GM23248 (cell line): ENCODE measurements at regions not wholly inside any gene's neighbourhood (a gene's known extent, or its start where the extent isn't known, plus 50 kb on each side); places are given as distances from the start of the nearest gene placed in this dataset.

Experiments
- DNase-seq: peaks from one replicate; pipeline ENCODE4 v3.0.0-alpha.2; 2015
- H2AFZ ChIP-seq: fragments of 200-600 bp; sonication (generic); 2 replicates; pipeline ENCODE4 v1.6.1; 2016; ENCODE audit warnings: antibody characterized with exemption
- H3F3A ChIP-seq: fragments of 200-600 bp; sonication (generic); 2 replicates; pipeline ENCODE4 v1.6.1; 2016; ENCODE audit warnings: mild to moderate bottlenecking, antibody characterized with exemption, mixed run types; ENCODE audit not compliant: insufficient read depth
- H3K27ac ChIP-seq: fragments of 200-600 bp; sonication (generic); 2 replicates; pipeline ENCODE4 v1.5.1; 2016; ENCODE audit warnings: mild to moderate bottlenecking
- H3K27me3 ChIP-seq: fragments of 200-600 bp; sonication (generic); replicated peaks from 2 replicates; pipeline ENCODE4 v1.6.1; 2016; ENCODE audit warnings: mild to moderate bottlenecking; ENCODE audit not compliant: insufficient read depth
- H3K36me3 ChIP-seq: fragments of 200-600 bp; sonication (generic); 2 replicates; pipeline ENCODE4 v1.6.1; 2016; ENCODE audit warnings: low read depth, mild to moderate bottlenecking
- H3K4me1 ChIP-seq: fragments of 200-600 bp; sonication (generic); 2 replicates; pipeline ENCODE4 v1.6.1; 2016; ENCODE audit warnings: mild to moderate bottlenecking; ENCODE audit not compliant: insufficient read depth
- H3K4me2 ChIP-seq: fragments of 200-600 bp; sonication (generic); one replicate; pipeline ENCODE4 v1.6.1; 2016; ENCODE audit warnings: mild to moderate bottlenecking; ENCODE audit not compliant: unreplicated experiment
- H3K4me3 ChIP-seq: fragments of 200-600 bp; sonication (generic); 2 replicates; pipeline ENCODE4 v1.5.1; 2016; ENCODE audit warnings: mild to moderate bottlenecking
- H3K79me2 ChIP-seq: fragments of 200-600 bp; sonication (generic); 2 replicates; pipeline ENCODE4 v1.6.1; 2016; ENCODE audit warnings: mild to moderate bottlenecking; ENCODE audit not compliant: insufficient read depth
- H3K9ac ChIP-seq: fragments of 200-600 bp; sonication (generic); 2 replicates; pipeline ENCODE4 v1.6.1; 2016; ENCODE audit warnings: mild to moderate bottlenecking
- H3K9me2 ChIP-seq: fragments of 200-600 bp; sonication (generic); 2 replicates; pipeline ENCODE4 v1.6.1; 2016; ENCODE audit warnings: mixed run types, mild to moderate bottlenecking, moderate library complexity; ENCODE audit not compliant: insufficient read depth
- H3K9me3 ChIP-seq: fragments of 200-600 bp; sonication (generic); one replicate; pipeline ENCODE4 v1.6.1; 2017; ENCODE audit warnings: low read depth
- H4K20me1 ChIP-seq: fragments of 200-600 bp; sonication (generic); 2 replicates; pipeline ENCODE4 v1.6.0; 2016; ENCODE audit not compliant: insufficient read depth
- EZH2 ChIP-seq: fragments of 200-600 bp; sonication (generic); IDR thresholded peaks from 2 replicates; pipeline ENCODE4 v1.6.1; 2018; ENCODE audit warnings: antibody characterized with exemption, mild to moderate bottlenecking; ENCODE audit not compliant: insufficient read depth, poor library complexity, severe bottlenecking
- EZH2phosphoT487 ChIP-seq: fragments of 200-600 bp; sonication (generic); IDR thresholded peaks from 2 replicates; pipeline ENCODE4 v1.6.1; 2018; ENCODE audit warnings: antibody characterized with exemption, moderate library complexity, mild to moderate bottlenecking, low read depth; ENCODE audit not compliant: insufficient read depth
- WGBS, 2 experiments: methylation state at CpG; one replicate each; pipeline ENCODE4 v1.1.6; 2015 to 2017; ENCODE audit warnings: low lambda C conversion rate in 2 of 2, low coverage in 1 of 2; ENCODE audit errors: missing lambda C conversion rate in 2 of 2; 5-methylcytosine and 5-hydroxymethylcytosine counted together
- in situ Hi-C: fragments of 300-500 bp; cut with MboI; formaldehyde crosslinking; loops from 2 replicates; pipeline ENCODE4 v1.15.0; 2020

- Histone ChIP-seq H3K4me3 (no peak overlapping the region), H3K36me3 (no peaks in the 10 kb centered on the region), H3F3A (no peaks in the 10 kb centered on the region), H2AFZ (no peak overlapping the region), H3K79me2 (no peaks in the 10 kb centered on the region), H3K9me2 (no peaks in the 10 kb centered on the region), H3K27me3 (peaks cover 10% of the 10 kb centered on the region), H3K9me3 (no peaks in the 10 kb centered on the region), H3K27ac (no peak overlapping the region), H3K4me2 (no peak overlapping the region), H3K4me1 (no peaks in the 10 kb centered on the region), H3K9ac (no peak overlapping the region), H4K20me1 (no peaks in the 10 kb centered on the region)
- 27 to 35% methylated on average over 5 of the region's 5 CpGs for WGBS, 2 experiments
- in situ Hi-C loops, result no loop called here
- no peak for DNase-seq
- TF ChIP-seq EZH2 (no peak), EZH2phosphoT487 (no peak)
Observed at GRCh38 chr12:14187002-14187401, 178.5 kb upstream of the ATF7IP start.

- H3K9me2 ChIP-seq, result no peaks in the 10 kb centered on the region
- no peak overlapping the region for H3K4me3 ChIP-seq
- TF ChIP-seq EZH2phosphoT487 (no peak), EZH2 (no peak)
- H3K79me2 ChIP-seq, result no peaks in the 10 kb centered on the region
- H3K4me1 ChIP-seq, result no peaks in the 10 kb centered on the region
- 59 to 61% methylated on average over 9 of the region's 9 CpGs for WGBS, 2 experiments
- no peaks in the 10 kb centered on the region for H3F3A ChIP-seq
- H2AFZ ChIP-seq, result no peak overlapping the region
- H3K27ac ChIP-seq, result no peak overlapping the region
- H3K36me3 ChIP-seq, result no peaks in the 10 kb centered on the region
- no peak overlapping the region for H3K9ac ChIP-seq
- H3K4me2 ChIP-seq, result no peak overlapping the region
- H4K20me1 ChIP-seq, result no peaks in the 10 kb centered on the region
- in situ Hi-C loops, result no loop called here
- no peaks in the 10 kb centered on the region for H3K9me3 ChIP-seq
- peaks cover 10% of the 10 kb centered on the region for H3K27me3 ChIP-seq
- DNase-seq, result no peak
Observed at GRCh38 chr12:14187966-14188365, 177.5 kb upstream of the ATF7IP start.

GRCh38 chr12:14188744-14189143, 176.7 kb upstream of the ATF7IP start:
- 34 to 39% methylated on average over 2 of the region's 2 CpGs for WGBS, 2 experiments
- TF ChIP-seq EZH2 (no peak), EZH2phosphoT487 (no peak)
- DNase-seq, result no peak
- in situ Hi-C loops, result no loop called here
- H3K36me3 ChIP-seq, result no peaks in the 10 kb centered on the region
- H3K4me2 ChIP-seq, result no peak overlapping the region
- no peaks in the 10 kb centered on the region for H4K20me1 ChIP-seq
- H3K27ac ChIP-seq, result no peak overlapping the region
- H3K4me1 ChIP-seq, result no peaks in the 10 kb centered on the region
- H3K9ac ChIP-seq, result no peak overlapping the region
- H3K27me3 ChIP-seq, result peaks cover 10% of the 10 kb centered on the region
- no peaks in the 10 kb centered on the region for H3K79me2 ChIP-seq
- H3K9me2 ChIP-seq, result no peaks in the 10 kb centered on the region
- H3K4me3 ChIP-seq, result no peak overlapping the region
- H3K9me3 ChIP-seq, result no peaks in the 10 kb centered on the region
- H3F3A ChIP-seq, result no peaks in the 10 kb centered on the region
- no peak overlapping the region for H2AFZ ChIP-seq

GRCh38 chr12:14190694-14191093, 174.8 kb upstream of the ATF7IP start:
- Histone ChIP-seq H3K9ac (no peak overlapping the region), H3K4me3 (no peak overlapping the region), H2AFZ (no peak overlapping the region), H3K9me3 (no peaks in the 10 kb centered on the region), H3K79me2 (no peaks in the 10 kb centered on the region), H3K27ac (no peak overlapping the region), H4K20me1 (no peaks in the 10 kb centered on the region), H3K36me3 (no peaks in the 10 kb centered on the region), H3K9me2 (no peaks in the 10 kb centered on the region), H3K4me1 (no peaks in the 10 kb centered on the region), H3K27me3 (peaks cover 10% of the 10 kb centered on the region), H3K4me2 (no peak overlapping the region), H3F3A (no peaks in the 10 kb centered on the region)
- in situ Hi-C loops, result no loop called here
- TF ChIP-seq EZH2phosphoT487, result no peak
- no peak for TF ChIP-seq EZH2
- 0 to 33% methylated on average over 1 of the region's 1 CpG for WGBS, 2 experiments
- DNase-seq, result no peak

- Histone ChIP-seq H3K9me2 (no peaks in the 10 kb centered on the region), H3K27ac (no peak overlapping the region), H3K9me3 (no peaks in the 10 kb centered on the region), H2AFZ (no peak overlapping the region), H3K27me3 (peaks cover 10% of the 10 kb centered on the region), H3K36me3 (no peaks in the 10 kb centered on the region), H3K79me2 (no peaks in the 10 kb centered on the region), H3K4me1 (no peaks in the 10 kb centered on the region), H3K9ac (no peak overlapping the region), H3K4me2 (no peak overlapping the region), H4K20me1 (no peaks in the 10 kb centered on the region), H3F3A (no peaks in the 10 kb centered on the region), H3K4me3 (no peak overlapping the region)
- no peak for TF ChIP-seq EZH2
- TF ChIP-seq EZH2phosphoT487, result no peak
- DNase-seq, result no peak
- WGBS, 2 experiments, result 42 to 45% methylated on average over 4 of the region's 4 CpGs
- in situ Hi-C loops, result no loop called here
Observed at GRCh38 chr12:14191612-14192011, 173.9 kb upstream of the ATF7IP start.
